Sciatic nerve (tissue), 2 donors: ENCODE measurements at regions not wholly inside any gene's neighbourhood (a gene's known extent, or its start where the extent isn't known, plus 50 kb on each side); places are given as distances from the start of the nearest gene placed in this dataset.
"Not testable (repeated sequence)": the region's sequence is repeated elsewhere in the genome, so short reads cannot be mapped to it uniquely, and the experiment has no call there.

Experiments
- ATAC-seq: fragments of 200-7000 bp; cut with Tn5 transposase; one replicate; pipeline ENCODE4 v1.9.1; 2020; ENCODE audit warnings: mild to moderate bottlenecking, moderate library complexity
- DNase-seq: peaks from one replicate; pipeline ENCODE4 v3.0.0-alpha.2; 2020; ENCODE audit warnings: low spot score
- intact Hi-C: fragments of 100-400 bp; cut with DNase I; formaldehyde crosslinking; loops from one replicate; pipeline ENCODE4 v1.14.2; 2022
- donor health status: DM: no; HTN: no; CAD: no.
- donor health status: DM: no; HTN: no; CAD: no.

GRCh38 chr1:232346844-232347243 is 283.1 kb downstream of the SIPA1L2 start:
- ATAC-seq (no peak), DNase-seq (no peak)
- intact Hi-C loops: no loop called here

GRCh38 chr1:232344791-232345399 is 285.0 kb downstream of the SIPA1L2 start:
- DNase-seq (no peak), ATAC-seq (no peak)
- intact Hi-C loops: loop anchor here (5.0 kb wide), 1 partner anchor 1752 kb away; no protein-coding TSS in a partner anchor

GRCh38 chr1:232344186-232344585 is 285.7 kb downstream of the SIPA1L2 start:
- not testable (repeated sequence) for ATAC-seq, DNase-seq
- intact Hi-C loops: loop anchor here (5.0 kb wide), 1 partner anchor 1753 kb away; no protein-coding TSS in a partner anchor

GRCh38 chr1:232340446-232340845 is 289.5 kb downstream of the SIPA1L2 start:
- intact Hi-C loops: loop anchor here (5.0 kb wide), 1 partner anchor 1757 kb away; no protein-coding TSS in a partner anchor
- no peak for ATAC-seq
- DNase-seq: no peak

GRCh38 chr1:232339073-232339472 is 290.9 kb downstream of the SIPA1L2 start:
- intact Hi-C loops: no loop called here
- DNase-seq (no peak), ATAC-seq (no peak)

GRCh38 chr1:232335741-232336293 is 294.1 kb downstream of the SIPA1L2 start:
- DNase-seq (no peak), ATAC-seq (no peak)
- intact Hi-C loops: no loop called here

GRCh38 chr1:232335261-232335660 is 294.7 kb downstream of the SIPA1L2 start:
- intact Hi-C loops: no loop called here
- ATAC-seq: no peak
- no peak for DNase-seq

- intact Hi-C loops: no loop called here
- DNase-seq: no peak
- no peak for ATAC-seq
Observed at GRCh38 chr1:232334811-232335210, 295.1 kb downstream of the SIPA1L2 start.

- no peak for DNase-seq
- ATAC-seq: no peak
- intact Hi-C loops: no loop called here
Observed at GRCh38 chr1:232334246-232334645, 295.7 kb downstream of the SIPA1L2 start.

- DNase-seq (no peak), ATAC-seq (no peak)
- intact Hi-C loops: no loop called here
Observed at GRCh38 chr1:232333419-232333767, 296.5 kb downstream of the SIPA1L2 start.

GRCh38 chr1:232332710-232333418 is 297.1 kb downstream of the SIPA1L2 start:
- ATAC-seq: not testable (repeated sequence)

GRCh38 chr1:232329103-232329813 is 300.7 kb downstream of the SIPA1L2 start:
- ATAC-seq (no peak), DNase-seq (no peak)
- intact Hi-C loops: loop anchor here (5.0 kb wide), 1 partner anchor 1028 kb away; no protein-coding TSS in a partner anchor

More at GRCh38 chr1:232332710-232333418, 297.1 kb downstream of the SIPA1L2 start:
- intact Hi-C loops, DNase-seq: not testable (repeated sequence)

GRCh38 chr1:232328486-232329102 is 301.3 kb downstream of the SIPA1L2 start:
- ATAC-seq (no peak), DNase-seq (no peak)
- intact Hi-C loops: loop anchor here (5.0 kb wide), 1 partner anchor 1029 kb away; no protein-coding TSS in a partner anchor

- ATAC-seq: no peak
- intact Hi-C loops: loop anchor here (5.0 kb wide), 1 partner anchor 1029 kb away; no protein-coding TSS in a partner anchor
- no peak for DNase-seq
Observed at GRCh38 chr1:232327899-232328298, 302.0 kb downstream of the SIPA1L2 start.

- intact Hi-C loops: loop anchor here (5.0 kb wide), 1 partner anchor 1030 kb away; no protein-coding TSS in a partner anchor
- no peak for DNase-seq
- no peak for ATAC-seq
Observed at GRCh38 chr1:232327269-232327668, 302.7 kb downstream of the SIPA1L2 start.

- intact Hi-C loops: no loop called here
- DNase-seq (no peak), ATAC-seq (no peak)
Observed at GRCh38 chr1:232322162-232322734, 307.7 kb downstream of the SIPA1L2 start.

GRCh38 chr1:232319518-232320210 is 310.3 kb downstream of the SIPA1L2 start:
- intact Hi-C loops: no loop called here
- DNase-seq (no peak), ATAC-seq (no peak)

- ATAC-seq (peak; percentile 22), DNase-seq (no peak)
- intact Hi-C loops: no loop called here
Observed at GRCh38 chr1:232319072-232319471, 310.9 kb downstream of the SIPA1L2 start.
